Testis (tissue), 2 donors: ENCODE measurements at regions not wholly inside any gene's neighbourhood (a gene's known extent, or its start where the extent isn't known, plus 50 kb on each side); places are given as distances from the start of the nearest gene placed in this dataset.

Experiments used
- CTCF ChIP-seq, 3 experiments: fragments of 450-650 bp in 2 of 3; fragments of 200-600 bp in 1 of 3; sonication (generic) in 1 of 3; IDR thresholded peaks; one replicate each; pipeline ENCODE4 v1.5.1; 2016 to 2019; ENCODE audit warnings: antibody characterized with exemption in 3 of 3, mild to moderate bottlenecking in 2 of 3, moderate library complexity in 1 of 3
- POLR2A ChIP-seq: fragments of 450-650 bp; IDR thresholded peaks from one replicate; pipeline ENCODE4 v1.6.1; 2017; ENCODE audit warnings: antibody characterized with exemption, mild to moderate bottlenecking, moderate library complexity

DNA sequence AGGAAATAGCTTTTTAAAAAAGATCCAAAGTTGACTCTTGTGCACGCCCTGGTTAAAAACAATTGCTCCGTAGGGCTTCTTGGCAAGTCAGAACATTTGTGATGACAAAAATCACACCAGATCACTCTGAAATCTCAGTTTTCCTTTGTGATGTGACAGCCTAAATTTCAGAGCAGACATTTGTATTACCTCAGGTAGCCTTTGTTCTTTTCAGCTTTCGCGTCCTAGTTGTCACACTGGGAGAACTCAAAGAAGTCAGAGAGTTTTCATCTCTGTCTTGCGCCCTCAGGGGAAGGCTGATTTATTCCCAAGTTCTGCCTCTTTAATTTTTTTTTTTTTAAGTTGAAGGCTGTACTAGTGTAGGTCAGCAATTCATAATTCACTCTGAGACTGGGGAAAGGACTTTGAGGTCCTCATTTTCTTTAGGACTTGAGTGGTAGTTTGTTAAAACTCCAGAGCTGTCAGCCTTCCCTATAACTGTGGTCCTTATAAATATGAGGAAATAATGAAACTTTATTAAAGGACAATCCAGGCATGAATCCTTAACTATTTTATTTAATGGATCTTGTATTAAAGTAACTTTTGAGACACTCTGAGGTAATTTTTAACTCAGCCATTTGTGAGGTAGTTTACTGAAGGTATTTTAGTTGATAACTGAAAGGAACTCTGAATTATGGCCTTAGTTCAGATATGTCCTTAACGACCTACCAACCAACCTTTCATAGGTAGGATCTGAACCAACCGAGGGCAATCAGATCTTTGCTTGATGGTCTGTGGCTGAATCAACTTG lies 525.1 kb upstream of the FAM98A start:
- TF ChIP-seq CTCF (IDR thresholded peaks at IDR 0.05) = no peak
- TF ChIP-seq POLR2A = no peak
